HL-60 (cell line): ENCODE measurements at regions not wholly inside any gene's neighbourhood (a gene's known extent, or its start where the extent isn't known, plus 50 kb on each side); places are given as distances from the start of the nearest gene placed in this dataset.

ENCODE experiments used
- POLR2AphosphoS5 ChIP-seq: IDR thresholded peaks from 2 replicates; pipeline ENCODE4 v1.6.1; 2012; ENCODE audit warnings: low read depth
- TF ChIP-seq, protein P1 (sequence below): IDR thresholded peaks from one replicate; pipeline ENCODE4 v1.5.1; 2011; ENCODE audit warnings: low read length, control low read depth, inconsistent platforms; ENCODE audit not compliant: insufficient read depth

DNA sequence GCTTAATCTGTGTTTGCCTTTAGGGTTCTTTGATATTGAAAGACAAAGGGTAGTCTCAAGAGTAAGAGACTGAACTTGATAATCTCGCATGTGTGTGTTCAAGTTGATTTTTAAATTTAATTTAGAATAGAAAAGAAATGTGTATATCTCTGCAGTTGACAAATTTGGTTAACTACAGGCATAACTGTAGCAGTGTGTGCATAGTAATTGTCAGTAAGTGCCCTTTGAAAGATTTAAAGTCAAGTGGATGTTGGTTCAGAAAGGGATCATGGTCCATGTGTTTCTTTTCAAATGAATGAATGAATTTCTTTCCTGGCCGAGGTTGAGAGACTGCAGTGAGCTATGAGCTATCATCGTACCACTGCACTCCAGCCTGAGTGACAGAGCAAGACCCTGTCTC lies 49.9 kb upstream of the DYRK2 start:
- TF ChIP-seq POLR2AphosphoS5, result no peak
- TF ChIP-seq, protein P1, sequence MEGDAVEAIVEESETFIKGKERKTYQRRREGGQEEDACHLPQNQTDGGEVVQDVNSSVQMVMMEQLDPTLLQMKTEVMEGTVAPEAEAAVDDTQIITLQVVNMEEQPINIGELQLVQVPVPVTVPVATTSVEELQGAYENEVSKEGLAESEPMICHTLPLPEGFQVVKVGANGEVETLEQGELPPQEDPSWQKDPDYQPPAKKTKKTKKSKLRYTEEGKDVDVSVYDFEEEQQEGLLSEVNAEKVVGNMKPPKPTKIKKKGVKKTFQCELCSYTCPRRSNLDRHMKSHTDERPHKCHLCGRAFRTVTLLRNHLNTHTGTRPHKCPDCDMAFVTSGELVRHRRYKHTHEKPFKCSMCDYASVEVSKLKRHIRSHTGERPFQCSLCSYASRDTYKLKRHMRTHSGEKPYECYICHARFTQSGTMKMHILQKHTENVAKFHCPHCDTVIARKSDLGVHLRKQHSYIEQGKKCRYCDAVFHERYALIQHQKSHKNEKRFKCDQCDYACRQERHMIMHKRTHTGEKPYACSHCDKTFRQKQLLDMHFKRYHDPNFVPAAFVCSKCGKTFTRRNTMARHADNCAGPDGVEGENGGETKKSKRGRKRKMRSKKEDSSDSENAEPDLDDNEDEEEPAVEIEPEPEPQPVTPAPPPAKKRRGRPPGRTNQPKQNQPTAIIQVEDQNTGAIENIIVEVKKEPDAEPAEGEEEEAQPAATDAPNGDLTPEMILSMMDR, result no peak
